GM19351 (cell line): ENCODE measurements at regions not wholly inside any gene's neighbourhood (a gene's known extent, or its start where the extent isn't known, plus 50 kb on each side); places are given as distances from the start of the nearest gene placed in this dataset.

ENCODE experiments used
- ATAC-seq: cut with Tn5 transposase; IDR thresholded peaks from one replicate; pipeline ENCODE4 v1.9.1; 2021; ENCODE audit warnings: mild to moderate bottlenecking, moderate library complexity; ENCODE audit not compliant: unreplicated experiment

- ATAC-seq: no peak
Measured at GRCh38 chr20:23207826-23208540, 121.9 kb upstream of the CD93 start.

GRCh38 chr20:23206995-23207394, 120.9 kb upstream of the CD93 start:
- ATAC-seq: no peak

GRCh38 chr20:23206061-23206460, 119.9 kb upstream of the CD93 start:
- ATAC-seq: no peak

GRCh38 chr20:23205611-23206041, 119.5 kb upstream of the CD93 start:
- no peak for ATAC-seq

GRCh38 chr20:23205211-23205610, 119.1 kb upstream of the CD93 start:
- no peak for ATAC-seq

- no peak for ATAC-seq
Measured at GRCh38 chr20:23203951-23204730, 118.0 kb upstream of the CD93 start.

GRCh38 chr20:23203310-23203709, 117.2 kb upstream of the CD93 start:
- ATAC-seq: no peak

- no peak for ATAC-seq
Measured at GRCh38 chr20:23201658-23202057, 115.5 kb upstream of the CD93 start.

- ATAC-seq: peak; percentile 45
Measured at GRCh38 chr20:23200914-23201313, 114.8 kb upstream of the CD93 start.

- ATAC-seq: peak; percentile 67
Measured at GRCh38 chr20:23200413-23200812, 114.3 kb upstream of the CD93 start.

GRCh38 chr20:23199356-23199755, 113.2 kb upstream of the CD93 start:
- ATAC-seq: no peak

- no peak for ATAC-seq
Measured at GRCh38 chr20:23198815-23199214, 112.7 kb upstream of the CD93 start.

- ATAC-seq: no peak
Measured at GRCh38 chr20:23197836-23198235, 111.7 kb upstream of the CD93 start.

- peak; percentile 68 for ATAC-seq
Measured at GRCh38 chr20:23195636-23196035, 109.5 kb upstream of the CD93 start.

- ATAC-seq: no peak
Measured at GRCh38 chr20:23193801-23194384, 107.8 kb upstream of the CD93 start.

- no peak for ATAC-seq
Measured at GRCh38 chr20:23192469-23192868, 106.3 kb upstream of the CD93 start.

- no peak for ATAC-seq
Measured at GRCh38 chr20:23190557-23190956, 104.4 kb upstream of the CD93 start.

- no peak for ATAC-seq
Measured at GRCh38 chr20:23189854-23190253, 103.7 kb upstream of the CD93 start.

- ATAC-seq: no peak
Measured at GRCh38 chr20:23189341-23189740, 103.2 kb upstream of the CD93 start.

GRCh38 chr20:23188377-23189169, 102.4 kb upstream of the CD93 start:
- ATAC-seq: no peak

- ATAC-seq: no peak
Measured at GRCh38 chr20:23187751-23188150, 101.6 kb upstream of the CD93 start.
